PC-9 (cell line): ENCODE measurements at regions not wholly inside any gene's neighbourhood (a gene's known extent, or its start where the extent isn't known, plus 50 kb on each side); places are given as distances from the start of the nearest gene placed in this dataset.

Source experiments
- BruUV-seq: library from RNA; stranded (reverse); fragments of 400-500 nt; replicated peaks from 2 replicates; lab custom pipeline; 2021; lab: Mats Ljungman, UMichigan
- CTCF ChIA-PET: fragments of 300-600 bp; sonication (Branson Sonifier 250); formaldehyde crosslinking; loops from one replicate; lab custom pipeline; 2022; ENCODE audit warnings: antibody characterized with exemption; lab: Charles Lee
- POLR2A ChIA-PET: fragments of 300-600 bp; sonication (Branson Sonifier 250); formaldehyde crosslinking; loops from one replicate; lab custom pipeline; 2022; ENCODE audit warnings: antibody characterized with exemption; ENCODE audit not compliant: unreplicated experiment; lab: Charles Lee
- DNase-seq, 2 experiments: peaks; one replicate each; pipeline versions ENCODE4 v3.0.0 to v3.0.0-alpha.2; 2015 to 2022; ENCODE audit warnings: mixed read lengths in 1 of 2
- H2AFZ ChIP-seq: fragments of 200-600 bp; sonication (generic); 2 replicates; pipeline ENCODE4 v1.8.1; 2017; ENCODE audit warnings: antibody characterized with exemption
- H3F3A ChIP-seq: fragments of 200-600 bp; sonication (generic); 2 replicates; pipeline ENCODE4 v1.8.1; 2017; ENCODE audit warnings: antibody characterized with exemption, mild to moderate bottlenecking, low read depth; ENCODE audit not compliant: insufficient read depth
- H3K27ac ChIP-seq: fragments of 200-600 bp; sonication (generic); 2 replicates; pipeline ENCODE4 v1.6.1; 2016; ENCODE audit warnings: mixed run types
- H3K27me3 ChIP-seq: fragments of 200-600 bp; sonication (generic); 2 replicates; pipeline ENCODE4 v1.6.1; 2016; ENCODE audit warnings: low read depth, mixed run types; ENCODE audit not compliant: insufficient read depth
- H3K36me3 ChIP-seq: fragments of 200-600 bp; sonication (generic); 2 replicates; pipeline ENCODE4 v1.6.1; 2016; ENCODE audit warnings: low read depth, mixed run types
- H3K4me1 ChIP-seq: fragments of 200-600 bp; sonication (generic); replicated peaks from 2 replicates; pipeline ENCODE4 v1.6.1; 2016; ENCODE audit warnings: mixed run types; ENCODE audit not compliant: insufficient read depth
- H3K4me2 ChIP-seq: fragments of 200-600 bp; sonication (generic); 2 replicates; pipeline ENCODE4 v1.6.1; 2017; ENCODE audit warnings: mixed run types
- H3K4me3 ChIP-seq: fragments of 200-600 bp; sonication (generic); 2 replicates; pipeline ENCODE4 v1.6.1; 2016; ENCODE audit warnings: mixed run types
- H3K79me2 ChIP-seq: fragments of 200-600 bp; sonication (generic); 2 replicates; pipeline ENCODE4 v1.6.1; 2017; ENCODE audit warnings: low read depth, mixed run types
- H3K9me2 ChIP-seq: fragments of 200-600 bp; sonication (generic); 2 replicates; pipeline ENCODE4 v1.8.1; 2017; ENCODE audit warnings: mild to moderate bottlenecking; ENCODE audit not compliant: insufficient read depth
- H3K9me3 ChIP-seq: fragments of 200-600 bp; sonication (generic); 2 replicates; pipeline ENCODE4 v1.8.1; 2016; ENCODE audit warnings: low read depth; ENCODE audit not compliant: insufficient read depth
- H4K20me1 ChIP-seq: fragments of 200-600 bp; sonication (generic); 2 replicates; pipeline ENCODE4 v1.8.1; 2017; ENCODE audit not compliant: insufficient read depth
- CTCF ChIP-seq: fragments of 200-600 bp; sonication (generic); conservative IDR thresholded peaks from 2 replicates; pipeline ENCODE4 v1.6.1; 2017; ENCODE audit warnings: mixed run types, antibody characterized with exemption, mild to moderate bottlenecking, moderate library complexity
- EZH2 ChIP-seq: fragments of 200-600 bp; sonication (generic); IDR thresholded peaks from 2 replicates; pipeline ENCODE4 v1.8.0; 2017; ENCODE audit warnings: antibody characterized with exemption, low read depth
- intact Hi-C: fragments of 100-400 bp; cut with micrococcal nuclease; formaldehyde crosslinking; loops from one replicate; pipeline ENCODE4 v1.10.0; 2022; ENCODE audit not compliant: unreplicated experiment

- Histone ChIP-seq H3K4me3 (no peak overlapping the region), H3F3A (no peaks in the 10 kb centered on the region), H3K79me2 (no peaks in the 10 kb centered on the region), H2AFZ (no peak overlapping the region), H3K4me2 (no peak overlapping the region), H3K9me2 (no peaks in the 10 kb centered on the region), H3K4me1 (no peaks in the 10 kb centered on the region), H3K27ac (no peak overlapping the region), H3K9me3 (no peaks in the 10 kb centered on the region), H4K20me1 (no peaks in the 10 kb centered on the region), H3K36me3 (no peaks in the 10 kb centered on the region), H3K27me3 (no peaks in the 10 kb centered on the region)
- intact Hi-C loops = no loop called here
- BruUV-seq = no TSS peak
- TF ChIP-seq EZH2 (no peak), CTCF (no peak)
- ChIA-PET CTCF (no interaction called here), POLR2A (no interaction called here)
- no peak for DNase-seq
These were observed 102.8 kb upstream of the COL11A1 start for GRCh38 chr1:103211073-103211472.

GRCh38 chr1:103208844-103209243, 100.5 kb upstream of the COL11A1 start:
- intact Hi-C loops = no loop called here
- Histone ChIP-seq H3F3A (no peaks in the 10 kb centered on the region), H3K4me2 (no peak overlapping the region), H3K36me3 (no peaks in the 10 kb centered on the region), H3K9me2 (no peaks in the 10 kb centered on the region), H3K27me3 (no peaks in the 10 kb centered on the region), H2AFZ (no peak overlapping the region), H3K27ac (no peak overlapping the region), H3K79me2 (no peaks in the 10 kb centered on the region), H3K9me3 (no peaks in the 10 kb centered on the region), H3K4me1 (no peaks in the 10 kb centered on the region), H3K4me3 (no peak overlapping the region), H4K20me1 (no peaks in the 10 kb centered on the region)
- ChIA-PET POLR2A (no interaction called here), CTCF (no interaction called here)
- DNase-seq = no peak
- BruUV-seq = no TSS peak
- TF ChIP-seq CTCF = no peak
- no peak for TF ChIP-seq EZH2

GRCh38 chr1:103199001-103199400, 90.7 kb upstream of the COL11A1 start:
- intact Hi-C loops = no loop called here
- Histone ChIP-seq H3K4me2 (no peak overlapping the region), H2AFZ (no peak overlapping the region), H3K27me3 (no peaks in the 10 kb centered on the region), H3K4me3 (no peak overlapping the region), H3F3A (no peaks in the 10 kb centered on the region), H4K20me1 (no peaks in the 10 kb centered on the region; the same call in 1 of the 2 replicates), H3K9me2 (no peaks in the 10 kb centered on the region), H3K4me1 (no peaks in the 10 kb centered on the region), H3K9me3 (no peaks in the 10 kb centered on the region), H3K27ac (no peak overlapping the region), H3K79me2 (no peaks in the 10 kb centered on the region), H3K36me3 (no peaks in the 10 kb centered on the region)
- CTCF ChIA-PET = no interaction called here
- TF ChIP-seq EZH2 = no peak
- no peak for TF ChIP-seq CTCF
- no TSS peak for BruUV-seq
- no peak for DNase-seq
- POLR2A ChIA-PET = no interaction called here
